Epithelial cell of proximal tubule (primary cell): ENCODE measurements at regions not wholly inside any gene's neighbourhood (a gene's known extent, or its start where the extent isn't known, plus 50 kb on each side); places are given as distances from the start of the nearest gene placed in this dataset.
"Not testable (repeated sequence)": the region's sequence is repeated elsewhere in the genome, so short reads cannot be mapped to it uniquely, and the experiment has no call there.

Experiments used
- DNase-seq: peaks from one replicate; pipeline ENCODE4 v3.0.0-alpha.2; 2011; ENCODE audit warnings: low read depth
- H3K4me3 ChIP-seq: 2 replicates; pipeline ENCODE4 v1.5.1; 2011; ENCODE audit warnings: low read depth, mild to moderate bottlenecking, low read length
- CTCF ChIP-seq: conservative IDR thresholded peaks from 2 replicates; pipeline ENCODE4 v1.5.1; 2012; ENCODE audit warnings: low read depth, mild to moderate bottlenecking, low read length

- H3K4me3 ChIP-seq, result no peak overlapping the region
- no peak for DNase-seq
- TF ChIP-seq CTCF, result no peak
Observed at GRCh38 chr12:107597695-107598410, 87.7 kb upstream of the PWP1 start.

GRCh38 chr12:107598906-107599305 lies 86.7 kb upstream of the PWP1 start:
- TF ChIP-seq CTCF, result no peak
- DNase-seq, result no peak
- no peak overlapping the region for H3K4me3 ChIP-seq

GRCh38 chr12:107600581-107601144 lies 84.9 kb upstream of the PWP1 start:
- H3K4me3 ChIP-seq, result no peak overlapping the region
- no peak for TF ChIP-seq CTCF
- no peak for DNase-seq

- H3K4me3 ChIP-seq, result no peak overlapping the region
- DNase-seq, result no peak
- TF ChIP-seq CTCF, result no peak
Observed at GRCh38 chr12:107602446-107602845, 83.2 kb upstream of the PWP1 start.

GRCh38 chr12:107605293-107605692 lies 80.3 kb upstream of the PWP1 start:
- no peak for TF ChIP-seq CTCF
- no peak overlapping the region for H3K4me3 ChIP-seq
- DNase-seq, result no peak

GRCh38 chr12:107607464-107608392 lies 77.9 kb upstream of the PWP1 start:
- TF ChIP-seq CTCF, result peak; percentile 99
- no peak overlapping the region for H3K4me3 ChIP-seq
- DNase-seq, result no peak

GRCh38 chr12:107608779-107609178 lies 76.8 kb upstream of the PWP1 start:
- not testable (repeated sequence) for H3K4me3 ChIP-seq, DNase-seq
